HL-60 (cell line): ENCODE measurements at regions not wholly inside any gene's neighbourhood (a gene's known extent, or its start where the extent isn't known, plus 50 kb on each side); places are given as distances from the start of the nearest gene placed in this dataset.

Experiments
- POLR2AphosphoS5 ChIP-seq: IDR thresholded peaks from 2 replicates; pipeline ENCODE4 v1.6.1; 2012; ENCODE audit warnings: low read depth
- TF ChIP-seq, protein P1 (sequence below): IDR thresholded peaks from one replicate; pipeline ENCODE4 v1.5.1; 2011; ENCODE audit warnings: low read length, control low read depth, inconsistent platforms; ENCODE audit not compliant: insufficient read depth
- TF ChIP-seq, protein P2 (sequence below): IDR thresholded peaks from 2 replicates; pipeline ENCODE4 v1.6.1; 2012; ENCODE audit warnings: low read depth; ENCODE audit not compliant: insufficient replicate concordance

DNA sequence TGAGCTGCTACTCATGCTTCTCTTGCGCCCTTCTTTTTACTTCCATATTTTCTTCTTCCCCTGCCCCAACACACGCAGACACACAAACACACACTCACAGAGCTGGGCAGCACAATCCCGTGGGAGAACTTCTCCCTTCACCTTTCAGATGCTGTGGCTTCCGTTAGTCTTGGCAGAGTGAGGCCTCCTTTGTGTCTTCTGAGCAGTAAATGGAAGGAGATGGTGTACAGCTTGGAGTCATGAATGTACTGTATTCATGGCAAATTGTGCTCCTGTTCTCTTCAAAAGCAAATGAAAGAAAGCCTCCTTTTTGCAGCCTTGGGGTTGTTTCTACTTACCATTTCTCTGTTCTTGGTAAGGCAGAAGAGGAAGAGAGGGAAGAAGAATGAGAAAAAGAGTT, 456.6 kb upstream of the TLE4 start:
- no peak for TF ChIP-seq POLR2AphosphoS5
- TF ChIP-seq, protein P1, sequence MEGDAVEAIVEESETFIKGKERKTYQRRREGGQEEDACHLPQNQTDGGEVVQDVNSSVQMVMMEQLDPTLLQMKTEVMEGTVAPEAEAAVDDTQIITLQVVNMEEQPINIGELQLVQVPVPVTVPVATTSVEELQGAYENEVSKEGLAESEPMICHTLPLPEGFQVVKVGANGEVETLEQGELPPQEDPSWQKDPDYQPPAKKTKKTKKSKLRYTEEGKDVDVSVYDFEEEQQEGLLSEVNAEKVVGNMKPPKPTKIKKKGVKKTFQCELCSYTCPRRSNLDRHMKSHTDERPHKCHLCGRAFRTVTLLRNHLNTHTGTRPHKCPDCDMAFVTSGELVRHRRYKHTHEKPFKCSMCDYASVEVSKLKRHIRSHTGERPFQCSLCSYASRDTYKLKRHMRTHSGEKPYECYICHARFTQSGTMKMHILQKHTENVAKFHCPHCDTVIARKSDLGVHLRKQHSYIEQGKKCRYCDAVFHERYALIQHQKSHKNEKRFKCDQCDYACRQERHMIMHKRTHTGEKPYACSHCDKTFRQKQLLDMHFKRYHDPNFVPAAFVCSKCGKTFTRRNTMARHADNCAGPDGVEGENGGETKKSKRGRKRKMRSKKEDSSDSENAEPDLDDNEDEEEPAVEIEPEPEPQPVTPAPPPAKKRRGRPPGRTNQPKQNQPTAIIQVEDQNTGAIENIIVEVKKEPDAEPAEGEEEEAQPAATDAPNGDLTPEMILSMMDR: no peak
- TF ChIP-seq, protein P2, sequence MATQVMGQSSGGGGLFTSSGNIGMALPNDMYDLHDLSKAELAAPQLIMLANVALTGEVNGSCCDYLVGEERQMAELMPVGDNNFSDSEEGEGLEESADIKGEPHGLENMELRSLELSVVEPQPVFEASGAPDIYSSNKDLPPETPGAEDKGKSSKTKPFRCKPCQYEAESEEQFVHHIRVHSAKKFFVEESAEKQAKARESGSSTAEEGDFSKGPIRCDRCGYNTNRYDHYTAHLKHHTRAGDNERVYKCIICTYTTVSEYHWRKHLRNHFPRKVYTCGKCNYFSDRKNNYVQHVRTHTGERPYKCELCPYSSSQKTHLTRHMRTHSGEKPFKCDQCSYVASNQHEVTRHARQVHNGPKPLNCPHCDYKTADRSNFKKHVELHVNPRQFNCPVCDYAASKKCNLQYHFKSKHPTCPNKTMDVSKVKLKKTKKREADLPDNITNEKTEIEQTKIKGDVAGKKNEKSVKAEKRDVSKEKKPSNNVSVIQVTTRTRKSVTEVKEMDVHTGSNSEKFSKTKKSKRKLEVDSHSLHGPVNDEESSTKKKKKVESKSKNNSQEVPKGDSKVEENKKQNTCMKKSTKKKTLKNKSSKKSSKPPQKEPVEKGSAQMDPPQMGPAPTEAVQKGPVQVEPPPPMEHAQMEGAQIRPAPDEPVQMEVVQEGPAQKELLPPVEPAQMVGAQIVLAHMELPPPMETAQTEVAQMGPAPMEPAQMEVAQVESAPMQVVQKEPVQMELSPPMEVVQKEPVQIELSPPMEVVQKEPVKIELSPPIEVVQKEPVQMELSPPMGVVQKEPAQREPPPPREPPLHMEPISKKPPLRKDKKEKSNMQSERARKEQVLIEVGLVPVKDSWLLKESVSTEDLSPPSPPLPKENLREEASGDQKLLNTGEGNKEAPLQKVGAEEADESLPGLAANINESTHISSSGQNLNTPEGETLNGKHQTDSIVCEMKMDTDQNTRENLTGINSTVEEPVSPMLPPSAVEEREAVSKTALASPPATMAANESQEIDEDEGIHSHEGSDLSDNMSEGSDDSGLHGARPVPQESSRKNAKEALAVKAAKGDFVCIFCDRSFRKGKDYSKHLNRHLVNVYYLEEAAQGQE: no peak
